C4-2B (cell line): ENCODE measurements at regions not wholly inside any gene's neighbourhood (a gene's known extent, or its start where the extent isn't known, plus 50 kb on each side); places are given as distances from the start of the nearest gene placed in this dataset.

ENCODE experiments used
- CTCF ChIP-seq: fragments of 450-650 bp; conservative IDR thresholded peaks from 2 replicates; pipeline ENCODE4 v1.5.1; 2017; ENCODE audit warnings: mild to moderate bottlenecking
- ZFX ChIP-seq: fragments of 450-650 bp; IDR thresholded peaks from 2 replicates; pipeline ENCODE4 v1.6.1; 2017

GRCh38 chr3:22306454-22306853 lies 555.4 kb upstream of the ZNF385D start:
- TF ChIP-seq CTCF (no peak), ZFX (no peak)
